ENCODE measurements at regions not wholly inside any gene's neighbourhood (a gene's known extent, or its start where the extent isn't known, plus 50 kb on each side); places are given as distances from the start of the nearest gene placed in this dataset.
A peak's percentile ranks its signal among the peaks of the same experiment; 100 is the strongest.

GRCh38 chr21:24470852-24471251 lies 1136.4 kb downstream of the MRPL39 start:
- H2BK5ac ChIP-seq (ENCODE audit: low read depth, low read length, poor library complexity), result no peak overlapping the region
- H3K79me2 ChIP-seq (ENCODE audit: control insufficient read depth, insufficient read depth, low read length, poor library complexity), result no peaks in the 10 kb centered on the region
- no peaks in the 10 kb centered on the region for H3K27me3 ChIP-seq (ENCODE audit: insufficient read depth, low read length)
- H3K79me1 ChIP-seq (ENCODE audit: low read length), result no peaks in the 10 kb centered on the region
- H3K9ac ChIP-seq (ENCODE audit: low read length), result no peak overlapping the region
- no peaks in the 10 kb centered on the region for H3K36me3 ChIP-seq (ENCODE audit: control insufficient read depth in 1 of 2, insufficient read depth in 2 of 2, low read length in 2 of 2)
- no peaks in the 10 kb centered on the region for H3K9me3 ChIP-seq (ENCODE audit: insufficient read depth, low read depth, low read length)
- no peak for DNase-seq
- H3K4me3 ChIP-seq (ENCODE audit: low read depth, low read length), result no peak overlapping the region
- H2BK12ac ChIP-seq (ENCODE audit: low read length), result no peak overlapping the region
- H4K12ac ChIP-seq (ENCODE audit: low read depth, low read length), result no peak overlapping the region
- no peak overlapping the region for H4K8ac ChIP-seq (ENCODE audit: low read depth, low read length)
- H2BK120ac ChIP-seq (ENCODE audit: insufficient read depth, low read length, poor library complexity), result no peak overlapping the region
- no peak overlapping the region for H3K18ac ChIP-seq (ENCODE audit: low read length)
- no peak overlapping the region for H3K4me2 ChIP-seq (ENCODE audit: low read length)
- H2AK5ac ChIP-seq (ENCODE audit: low read length), result no peak overlapping the region
- H2AFZ ChIP-seq (ENCODE audit: insufficient read depth, low read length, poor library complexity), result no peak overlapping the region
- no peaks in the 10 kb centered on the region for H3K4me1 ChIP-seq (ENCODE audit: control insufficient read depth in 1 of 2, insufficient read depth in 2 of 2, low read length in 2 of 2)
- no peak overlapping the region for H3K27ac ChIP-seq (ENCODE audit: low read depth, low read length)
- WGBS (ENCODE audit: extremely low coverage, insufficient coverage, insufficient read length), result no CpG with 5 or more reads among the region's 6 CpGs
- no peak overlapping the region for H3K23ac ChIP-seq (ENCODE audit: low read length)
- H4K91ac ChIP-seq (ENCODE audit: low read depth, low read length), result no peak overlapping the region
- no peak overlapping the region for H3K14ac ChIP-seq (ENCODE audit: low read length)
- no peak overlapping the region for H3K4ac ChIP-seq (ENCODE audit: low read depth, low read length)

- no peak overlapping the region for H4K12ac ChIP-seq (ENCODE audit: low read depth, low read length)
- H2AFZ ChIP-seq (ENCODE audit: insufficient read depth, low read length, poor library complexity), result no peak overlapping the region
- no peak overlapping the region for H3K14ac ChIP-seq (ENCODE audit: low read length)
- H3K18ac ChIP-seq (ENCODE audit: low read length), result no peak overlapping the region
- no peaks in the 10 kb centered on the region for H3K36me3 ChIP-seq (ENCODE audit: control insufficient read depth in 1 of 2, insufficient read depth in 2 of 2, low read length in 2 of 2)
- no peak overlapping the region for H2BK5ac ChIP-seq (ENCODE audit: low read depth, low read length, poor library complexity)
- H2BK120ac ChIP-seq (ENCODE audit: insufficient read depth, low read length, poor library complexity), result no peak overlapping the region
- no peak overlapping the region for H4K8ac ChIP-seq (ENCODE audit: low read depth, low read length)
- no peaks in the 10 kb centered on the region for H3K79me2 ChIP-seq (ENCODE audit: control insufficient read depth, insufficient read depth, low read length, poor library complexity)
- H3K23ac ChIP-seq (ENCODE audit: low read length), result no peak overlapping the region
- H3K27ac ChIP-seq (ENCODE audit: low read depth, low read length), result no peak overlapping the region
- H2BK12ac ChIP-seq (ENCODE audit: low read length), result no peak overlapping the region
- no peak overlapping the region for H4K91ac ChIP-seq (ENCODE audit: low read depth, low read length)
- H3K4me2 ChIP-seq (ENCODE audit: low read length), result no peak overlapping the region
- no peaks in the 10 kb centered on the region for H3K4me1 ChIP-seq (ENCODE audit: control insufficient read depth in 1 of 2, insufficient read depth in 2 of 2, low read length in 2 of 2)
- no peak overlapping the region for H3K4ac ChIP-seq (ENCODE audit: low read depth, low read length)
- H3K4me3 ChIP-seq (ENCODE audit: low read depth, low read length), result peak overlapping the region; percentile 4
- DNase-seq, result no peak
- no CpG with 5 or more reads among the region's 3 CpGs for WGBS (ENCODE audit: extremely low coverage, insufficient coverage, insufficient read length)
- no peaks in the 10 kb centered on the region for H3K79me1 ChIP-seq (ENCODE audit: low read length)
- no peaks in the 10 kb centered on the region for H3K27me3 ChIP-seq (ENCODE audit: insufficient read depth, low read length)
- no peak overlapping the region for H3K9ac ChIP-seq (ENCODE audit: low read length)
- no peak overlapping the region for H2AK5ac ChIP-seq (ENCODE audit: low read length)
- H3K9me3 ChIP-seq (ENCODE audit: insufficient read depth, low read depth, low read length), result peaks cover 3% of the 10 kb centered on the region
These were observed 1150.9 kb downstream of the MRPL39 start for GRCh38 chr21:24456358-24456757.

- Histone ChIP-seq H3K27ac (ENCODE audit: low read depth, low read length) (no peak overlapping the region), H3K36me3 (ENCODE audit: control insufficient read depth in 1 of 2, insufficient read depth in 2 of 2, low read length in 2 of 2) (no peaks in the 10 kb centered on the region), H3K9ac (ENCODE audit: low read length) (no peak overlapping the region), H4K12ac (ENCODE audit: low read depth, low read length) (no peak overlapping the region), H3K14ac (ENCODE audit: low read length) (no peak overlapping the region), H3K4me3 (ENCODE audit: low read depth, low read length) (no peak overlapping the region), H3K4me2 (ENCODE audit: low read length) (no peak overlapping the region), H3K9me3 (ENCODE audit: insufficient read depth, low read depth, low read length) (no peaks in the 10 kb centered on the region), H2BK120ac (ENCODE audit: insufficient read depth, low read length, poor library complexity) (no peak overlapping the region), H3K23ac (ENCODE audit: low read length) (no peak overlapping the region), H2BK5ac (ENCODE audit: low read depth, low read length, poor library complexity) (no peak overlapping the region), H3K79me2 (ENCODE audit: control insufficient read depth, insufficient read depth, low read length, poor library complexity) (no peaks in the 10 kb centered on the region), H2BK12ac (ENCODE audit: low read length) (no peak overlapping the region), H3K79me1 (ENCODE audit: low read length) (no peaks in the 10 kb centered on the region), H2AK5ac (ENCODE audit: low read length) (no peak overlapping the region), H3K4me1 (ENCODE audit: control insufficient read depth in 1 of 2, insufficient read depth in 2 of 2, low read length in 2 of 2) (no peaks in the 10 kb centered on the region), H3K4ac (ENCODE audit: low read depth, low read length) (no peak overlapping the region), H3K18ac (ENCODE audit: low read length) (no peak overlapping the region), H4K91ac (ENCODE audit: low read depth, low read length) (no peak overlapping the region), H2AFZ (ENCODE audit: insufficient read depth, low read length, poor library complexity) (no peak overlapping the region), H3K27me3 (ENCODE audit: insufficient read depth, low read length) (no peaks in the 10 kb centered on the region), H4K8ac (ENCODE audit: low read depth, low read length) (no peak overlapping the region)
- no CpG with 5 or more reads among the region's 3 CpGs for WGBS (ENCODE audit: extremely low coverage, insufficient coverage, insufficient read length)
- no peak for DNase-seq
These were observed 1157.2 kb downstream of the MRPL39 start for GRCh38 chr21:24450119-24450518.

GRCh38 chr21:24445517-24445916 lies 1161.8 kb downstream of the MRPL39 start:
- H3K79me1 ChIP-seq (ENCODE audit: low read length), result no peaks in the 10 kb centered on the region
- no peaks in the 10 kb centered on the region for H3K79me2 ChIP-seq (ENCODE audit: control insufficient read depth, insufficient read depth, low read length, poor library complexity)
- no peak overlapping the region for H3K27ac ChIP-seq (ENCODE audit: low read depth, low read length)
- H3K9me3 ChIP-seq (ENCODE audit: insufficient read depth, low read depth, low read length), result no peaks in the 10 kb centered on the region
- H3K4me1 ChIP-seq (ENCODE audit: control insufficient read depth in 1 of 2, insufficient read depth in 2 of 2, low read length in 2 of 2), result no peaks in the 10 kb centered on the region
- H3K18ac ChIP-seq (ENCODE audit: low read length), result no peak overlapping the region
- H3K23ac ChIP-seq (ENCODE audit: low read length), result no peak overlapping the region
- no peaks in the 10 kb centered on the region for H3K36me3 ChIP-seq (ENCODE audit: control insufficient read depth in 1 of 2, insufficient read depth in 2 of 2, low read length in 2 of 2)
- H2BK5ac ChIP-seq (ENCODE audit: low read depth, low read length, poor library complexity), result no peak overlapping the region
- no peak overlapping the region for H2BK120ac ChIP-seq (ENCODE audit: insufficient read depth, low read length, poor library complexity)
- no peak overlapping the region for H3K9ac ChIP-seq (ENCODE audit: low read length)
- no peak for DNase-seq
- no peak overlapping the region for H3K4me3 ChIP-seq (ENCODE audit: low read depth, low read length)
- no peak overlapping the region for H2AK5ac ChIP-seq (ENCODE audit: low read length)
- H4K91ac ChIP-seq (ENCODE audit: low read depth, low read length), result no peak overlapping the region
- WGBS (ENCODE audit: extremely low coverage, insufficient coverage, insufficient read length), result no CpG with 5 or more reads among the region's 1 CpG
- no peaks in the 10 kb centered on the region for H3K27me3 ChIP-seq (ENCODE audit: insufficient read depth, low read length)
- H2BK12ac ChIP-seq (ENCODE audit: low read length), result no peak overlapping the region
- H3K14ac ChIP-seq (ENCODE audit: low read length), result no peak overlapping the region
- H3K4ac ChIP-seq (ENCODE audit: low read depth, low read length), result no peak overlapping the region
- H2AFZ ChIP-seq (ENCODE audit: insufficient read depth, low read length, poor library complexity), result no peak overlapping the region
- no peak overlapping the region for H4K8ac ChIP-seq (ENCODE audit: low read depth, low read length)
- H3K4me2 ChIP-seq (ENCODE audit: low read length), result no peak overlapping the region
- H4K12ac ChIP-seq (ENCODE audit: low read depth, low read length), result no peak overlapping the region
